GM21717 (cell line): ENCODE measurements at regions not wholly inside any gene's neighbourhood (a gene's known extent, or its start where the extent isn't known, plus 50 kb on each side); places are given as distances from the start of the nearest gene placed in this dataset.
"Not testable (repeated sequence)": the region's sequence is repeated elsewhere in the genome, so short reads cannot be mapped to it uniquely, and the experiment has no call there.

Experiments used
- ATAC-seq: cut with Tn5 transposase; IDR thresholded peaks from one replicate; pipeline ENCODE4 v1.9.1; 2021; ENCODE audit warnings: mild to moderate bottlenecking, moderate library complexity; ENCODE audit not compliant: unreplicated experiment

DNA sequence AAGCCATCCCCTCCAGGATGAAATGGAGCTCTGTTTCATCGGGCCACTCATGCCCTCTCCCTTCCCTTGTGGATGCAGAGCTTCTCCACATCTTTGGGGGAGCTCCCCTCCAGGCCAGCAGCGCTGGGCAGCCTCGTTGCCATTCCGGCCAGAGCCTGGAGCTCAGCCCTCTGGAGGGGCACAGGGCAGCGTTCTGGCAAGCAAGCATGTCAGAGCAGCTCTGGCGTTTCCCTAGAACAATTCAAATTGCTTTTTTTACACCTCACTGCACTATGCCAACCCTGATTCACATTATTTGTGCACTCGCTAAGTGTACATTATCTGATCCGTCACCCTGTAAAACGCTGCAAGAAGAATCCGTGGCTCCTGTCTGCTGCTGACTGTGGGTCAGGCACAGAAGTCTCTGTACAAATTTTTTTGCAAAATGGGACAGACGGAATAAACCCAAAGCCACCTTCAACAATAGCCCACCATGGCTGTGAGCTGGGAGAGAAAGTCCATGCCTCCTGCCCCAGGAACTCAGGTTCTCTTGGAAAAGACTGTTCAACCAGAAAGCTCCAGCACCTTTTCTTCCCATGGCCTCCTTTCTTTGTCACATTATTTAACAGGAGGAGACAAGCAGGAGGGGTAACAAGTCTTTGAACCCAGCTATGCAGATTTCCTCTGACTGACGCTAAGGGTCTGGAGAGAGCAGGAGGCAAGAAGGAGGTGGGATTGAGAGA lies 139.5 kb upstream of the CADM1 start:
- ATAC-seq = no peak

DNA sequence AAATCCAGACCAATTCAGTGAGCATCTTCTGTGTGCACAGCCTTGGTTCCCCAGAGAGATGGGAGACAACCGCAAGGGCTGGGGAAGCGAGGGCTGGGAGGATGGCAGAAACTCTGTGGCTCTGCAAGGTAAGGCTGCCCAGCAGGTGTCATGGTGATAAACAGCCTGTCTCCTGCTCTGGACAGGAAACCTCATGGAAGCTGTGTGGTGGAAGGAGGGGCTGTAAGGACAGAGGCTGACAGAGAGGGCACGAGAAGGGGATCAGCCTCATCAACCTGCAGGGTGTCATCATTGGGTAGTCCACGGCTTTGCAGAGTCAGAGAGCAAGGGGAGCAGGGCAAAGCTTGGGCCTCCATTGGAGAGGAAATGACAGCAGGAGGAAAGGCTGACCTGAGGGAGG lies 138.4 kb upstream of the CADM1 start:
- ATAC-seq = no peak

- ATAC-seq = no peak
These were observed 133.5 kb upstream of the CADM1 start for GRCh38 chr11:115637599-115638241.

- ATAC-seq = no peak
These were observed 132.7 kb upstream of the CADM1 start for GRCh38 chr11:115636753-115637527.

GRCh38 chr11:115633977-115634376 lies 129.8 kb upstream of the CADM1 start:
- ATAC-seq = not testable (repeated sequence)

- ATAC-seq = no peak
These were observed 127.8 kb upstream of the CADM1 start for GRCh38 chr11:115632061-115632460.

DNA sequence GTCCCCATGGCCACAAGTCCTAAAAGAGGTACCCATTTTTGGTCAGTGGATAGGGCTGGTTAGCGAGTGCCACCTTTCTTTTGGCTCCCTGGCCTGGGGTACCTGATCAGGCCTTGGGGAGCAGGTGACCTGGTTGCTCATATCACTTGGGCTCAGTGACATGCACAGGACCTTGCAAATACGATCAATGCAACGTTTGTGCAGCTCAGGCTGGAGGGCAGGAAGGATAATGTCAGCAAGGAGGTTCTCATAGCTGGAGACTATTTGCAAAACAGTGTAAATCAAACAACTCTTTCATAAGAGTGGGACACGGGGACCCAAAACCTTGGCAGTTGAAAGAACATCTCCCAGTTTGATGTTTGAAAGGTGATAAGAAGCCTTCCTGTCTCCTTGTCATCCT lies 127.4 kb upstream of the CADM1 start:
- no peak for ATAC-seq

DNA sequence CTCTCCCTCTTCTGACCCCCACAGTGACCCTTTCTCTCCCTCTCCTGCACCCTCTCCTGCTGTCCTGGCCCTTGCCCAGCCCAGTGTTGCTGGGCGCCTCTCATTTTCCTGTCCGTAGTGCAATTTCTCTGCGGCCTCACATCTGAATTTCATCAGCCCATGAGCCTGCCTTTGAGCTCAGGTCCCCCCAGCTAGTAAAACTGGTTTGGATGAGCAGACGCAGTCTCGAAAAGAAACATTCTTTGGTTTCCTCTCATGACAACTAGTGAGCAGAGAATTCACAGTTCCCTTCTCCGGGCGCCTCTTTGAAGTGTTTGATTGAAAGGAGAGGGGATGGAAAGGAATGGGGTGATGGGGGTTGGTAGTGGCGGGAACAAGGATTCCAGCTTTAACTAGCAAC lies 126.0 kb upstream of the CADM1 start:
- no peak for ATAC-seq

- ATAC-seq = no peak
These were observed 125.3 kb upstream of the CADM1 start for GRCh38 chr11:115629456-115630015.

- no peak for ATAC-seq
These were observed 123.6 kb upstream of the CADM1 start for GRCh38 chr11:115627666-115628460.

DNA sequence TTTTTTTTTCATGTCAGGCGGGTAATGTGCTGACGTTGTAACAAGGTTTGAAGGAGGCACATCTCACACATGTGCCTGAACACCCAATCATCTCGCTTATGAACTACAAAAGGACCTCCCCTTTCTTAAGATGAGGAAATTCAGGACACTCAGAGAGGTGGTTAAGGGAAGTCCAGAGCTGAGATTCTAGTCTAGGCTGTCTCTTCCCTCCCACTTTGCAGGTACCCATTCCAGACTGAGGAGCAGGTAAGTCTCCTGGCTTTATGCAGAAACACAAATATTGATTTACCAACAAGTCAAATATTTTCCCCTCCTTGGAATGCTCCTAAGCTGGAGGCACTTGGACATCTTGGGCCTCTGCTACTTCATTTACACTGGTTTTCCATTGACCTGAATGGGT lies 122.9 kb upstream of the CADM1 start:
- ATAC-seq = no peak

DNA sequence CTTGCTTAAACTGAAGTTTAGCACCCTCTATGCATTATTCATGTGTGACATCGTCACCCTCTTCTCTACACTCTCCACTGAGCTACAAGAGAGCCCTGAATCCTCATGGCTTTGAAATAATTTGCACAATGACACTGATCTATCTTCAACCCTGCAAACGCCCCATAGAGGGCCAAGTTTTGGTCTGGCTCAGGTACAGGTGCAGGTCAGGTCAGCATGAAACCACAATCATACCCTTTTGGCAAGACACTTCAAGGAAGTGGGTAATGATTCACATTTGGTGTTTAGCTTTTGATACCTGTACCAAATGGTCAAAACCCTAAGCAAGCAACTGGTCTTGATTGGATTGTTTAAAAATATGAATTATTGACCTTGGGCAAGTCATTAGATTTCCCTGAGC lies 122.2 kb upstream of the CADM1 start:
- ATAC-seq = no peak

DNA sequence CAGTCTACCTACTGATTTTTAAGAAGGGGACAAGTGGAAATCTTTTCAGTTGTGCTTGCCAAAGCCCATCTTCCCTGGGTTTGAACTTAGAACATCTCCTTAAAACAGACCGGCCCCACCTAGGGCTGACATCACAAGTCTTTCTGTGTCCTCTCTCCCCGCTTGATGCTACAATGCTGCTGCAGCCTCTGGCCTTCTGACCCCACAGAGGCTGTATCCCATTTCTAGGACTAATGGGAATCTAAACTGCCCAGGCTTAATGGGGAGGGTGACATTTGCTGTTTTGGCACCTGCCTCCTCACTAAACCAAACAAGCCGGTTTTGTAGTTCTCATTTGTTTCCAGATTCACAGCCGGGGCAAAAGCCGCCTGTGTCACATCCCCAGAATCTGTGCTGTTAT lies 121.3 kb upstream of the CADM1 start:
- no peak for ATAC-seq

GRCh38 chr11:115624065-115624464 lies 119.8 kb upstream of the CADM1 start:
- ATAC-seq = no peak

GRCh38 chr11:115623021-115623451 lies 118.8 kb upstream of the CADM1 start:
- ATAC-seq = no peak

DNA sequence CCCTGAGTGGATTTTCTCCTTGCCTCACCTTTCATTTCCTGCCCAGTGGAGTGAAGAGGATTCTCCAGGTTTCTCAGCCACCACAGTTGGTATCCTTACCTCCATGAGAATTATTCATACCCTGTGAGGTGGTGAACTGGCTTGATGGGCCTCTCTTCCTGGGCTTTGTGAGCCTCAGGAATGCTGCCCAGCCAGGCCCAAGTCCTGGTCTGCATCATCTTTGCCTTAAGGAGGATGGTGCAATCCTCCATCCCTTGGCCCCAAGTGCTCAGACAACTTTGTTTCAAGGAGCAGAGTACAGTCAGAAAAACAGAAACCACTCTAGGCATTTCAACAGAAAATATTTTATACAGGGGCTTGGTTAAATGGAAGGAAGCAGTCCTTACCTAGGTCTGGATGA lies 114.2 kb upstream of the CADM1 start:
- no peak for ATAC-seq

GRCh38 chr11:115617767-115618166 lies 113.6 kb upstream of the CADM1 start:
- no peak for ATAC-seq

GRCh38 chr11:115616971-115617370 lies 112.8 kb upstream of the CADM1 start:
- ATAC-seq = no peak

GRCh38 chr11:115613986-115614632 lies 109.9 kb upstream of the CADM1 start:
- no peak for ATAC-seq

- no peak for ATAC-seq
These were observed 108.8 kb upstream of the CADM1 start for GRCh38 chr11:115613004-115613403.
